Brain microvascular endothelial cell (primary cell): ENCODE measurements at regions not wholly inside any gene's neighbourhood (a gene's known extent, or its start where the extent isn't known, plus 50 kb on each side); places are given as distances from the start of the nearest gene placed in this dataset.

Experiments used
- DNase-seq: peaks from one replicate; pipeline ENCODE4 v3.0.0-alpha.2; 2020
- H3K27ac ChIP-seq: fragments of 250-450 bp; sonication (Bioruptor Pico); 2 replicates; pipeline ENCODE4 v1.5.1; 2020; ENCODE audit warnings: mild to moderate bottlenecking, moderate library complexity
- H3K27me3 ChIP-seq: fragments of 250-450 bp; sonication (Bioruptor Pico); replicated peaks from 2 replicates; pipeline ENCODE4 v1.5.1; 2020; ENCODE audit warnings: mild to moderate bottlenecking
- H3K36me3 ChIP-seq: fragments of 250-450 bp; sonication (Bioruptor Pico); replicated peaks from 2 replicates; pipeline ENCODE4 v1.5.1; 2020; ENCODE audit warnings: mild to moderate bottlenecking
- H3K4me3 ChIP-seq: 2 replicates; pipeline ENCODE4 v1.5.1; 2011; ENCODE audit warnings: low read depth, mild to moderate bottlenecking, control low read depth, low read length, moderate library complexity
- in situ Hi-C: cut with HindIII; loops from 2 replicates; pipeline ENCODE4 v1.10.0; 2017; ENCODE audit warnings: low sequenced_read_pairs, low pct_ligation_motif_present
- TF ChIP-seq, protein P1 (sequence below): IDR thresholded peaks from 2 replicates; pipeline ENCODE4 v1.5.1; 2011; ENCODE audit warnings: low read depth, mild to moderate bottlenecking, moderate library complexity, low read length, control low read depth, inconsistent platforms; ENCODE audit errors: missing control alignments

DNA sequence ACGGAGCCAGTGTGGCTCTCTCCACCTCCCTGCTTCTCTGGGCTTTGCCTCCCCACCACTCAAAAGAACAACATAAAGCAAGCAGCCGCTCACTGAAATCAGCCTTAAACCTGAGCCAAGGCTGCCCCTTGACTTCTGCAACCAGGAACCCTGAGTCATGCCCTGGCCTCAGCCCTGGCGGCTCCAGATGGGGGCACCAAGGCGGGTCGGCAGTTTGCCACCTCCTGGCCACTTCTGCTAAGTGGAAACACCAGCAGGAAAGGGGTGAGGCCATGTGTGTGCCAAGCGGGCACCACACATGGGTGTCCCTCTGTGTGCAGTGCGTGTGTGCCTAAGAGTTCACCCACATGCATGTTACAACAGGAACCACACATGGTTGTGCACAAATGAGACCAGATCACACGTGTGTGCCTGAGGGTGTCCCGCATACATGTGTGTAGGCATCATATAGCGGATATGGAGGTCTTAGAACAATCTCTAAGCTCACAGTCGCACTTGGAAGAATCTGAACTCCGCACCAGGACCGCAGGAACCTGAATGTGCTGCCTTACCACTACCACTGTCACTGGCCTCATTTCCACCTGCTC is 221.2 kb downstream of the MN1 start:
- no peak overlapping the region for H3K4me3 ChIP-seq

DNA sequence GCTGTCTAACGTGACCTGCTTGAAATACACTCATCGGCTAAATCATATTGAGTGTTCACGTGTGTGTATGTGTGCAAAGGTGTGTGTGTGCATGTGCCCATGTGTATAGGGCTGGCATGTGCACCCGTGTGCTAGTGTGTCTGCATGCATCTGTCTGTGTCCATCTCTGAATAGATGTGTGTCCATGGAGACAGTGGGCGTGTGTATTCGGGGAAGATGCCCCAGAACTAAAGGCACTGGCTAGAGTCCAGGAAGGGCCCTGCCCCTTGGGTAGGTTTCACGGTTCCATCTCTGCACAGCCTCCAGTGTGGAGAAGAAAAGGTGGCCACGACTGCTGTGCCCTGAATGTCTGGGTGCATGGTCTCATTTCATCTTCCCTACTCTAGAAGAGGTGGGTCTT is 220.3 kb downstream of the MN1 start:
- H3K27ac ChIP-seq, result no peak overlapping the region
- no peak for DNase-seq
- no peaks in the 10 kb centered on the region for H3K36me3 ChIP-seq
- no peaks in the 10 kb centered on the region for H3K27me3 ChIP-seq
- in situ Hi-C loops, result no loop called here
- no peak overlapping the region for H3K4me3 ChIP-seq
- TF ChIP-seq, protein P1, sequence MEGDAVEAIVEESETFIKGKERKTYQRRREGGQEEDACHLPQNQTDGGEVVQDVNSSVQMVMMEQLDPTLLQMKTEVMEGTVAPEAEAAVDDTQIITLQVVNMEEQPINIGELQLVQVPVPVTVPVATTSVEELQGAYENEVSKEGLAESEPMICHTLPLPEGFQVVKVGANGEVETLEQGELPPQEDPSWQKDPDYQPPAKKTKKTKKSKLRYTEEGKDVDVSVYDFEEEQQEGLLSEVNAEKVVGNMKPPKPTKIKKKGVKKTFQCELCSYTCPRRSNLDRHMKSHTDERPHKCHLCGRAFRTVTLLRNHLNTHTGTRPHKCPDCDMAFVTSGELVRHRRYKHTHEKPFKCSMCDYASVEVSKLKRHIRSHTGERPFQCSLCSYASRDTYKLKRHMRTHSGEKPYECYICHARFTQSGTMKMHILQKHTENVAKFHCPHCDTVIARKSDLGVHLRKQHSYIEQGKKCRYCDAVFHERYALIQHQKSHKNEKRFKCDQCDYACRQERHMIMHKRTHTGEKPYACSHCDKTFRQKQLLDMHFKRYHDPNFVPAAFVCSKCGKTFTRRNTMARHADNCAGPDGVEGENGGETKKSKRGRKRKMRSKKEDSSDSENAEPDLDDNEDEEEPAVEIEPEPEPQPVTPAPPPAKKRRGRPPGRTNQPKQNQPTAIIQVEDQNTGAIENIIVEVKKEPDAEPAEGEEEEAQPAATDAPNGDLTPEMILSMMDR, result no peak

More for the DNA sequence above, 221.2 kb downstream of the MN1 start:
- DNase-seq, result no peak
- TF ChIP-seq, protein P1, result no peak
- Histone ChIP-seq H3K36me3 (no peaks in the 10 kb centered on the region), H3K27ac (no peak overlapping the region), H3K27me3 (no peaks in the 10 kb centered on the region)
- in situ Hi-C loops, result no loop called here

DNA sequence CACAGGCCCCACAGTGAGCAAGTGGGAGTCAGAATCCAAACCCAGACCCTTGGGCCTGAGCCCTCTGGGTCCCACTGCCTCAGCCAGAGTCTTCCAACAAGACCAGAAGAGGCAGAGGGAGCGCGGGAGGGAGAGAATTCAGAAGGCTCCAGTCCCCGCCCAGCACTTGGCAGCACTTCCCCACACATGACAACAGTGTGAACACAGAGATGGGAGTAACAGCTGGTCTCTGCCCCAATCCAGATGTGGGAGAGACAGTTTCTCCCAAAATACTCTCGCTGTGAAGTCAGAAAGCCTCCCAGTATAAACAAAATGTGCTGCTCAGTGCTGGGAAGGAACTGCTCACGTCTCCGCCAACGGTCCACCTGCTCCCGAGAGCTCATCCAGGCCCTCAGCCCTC is 219.9 kb downstream of the MN1 start:
- no peaks in the 10 kb centered on the region for H3K36me3 ChIP-seq

DNA sequence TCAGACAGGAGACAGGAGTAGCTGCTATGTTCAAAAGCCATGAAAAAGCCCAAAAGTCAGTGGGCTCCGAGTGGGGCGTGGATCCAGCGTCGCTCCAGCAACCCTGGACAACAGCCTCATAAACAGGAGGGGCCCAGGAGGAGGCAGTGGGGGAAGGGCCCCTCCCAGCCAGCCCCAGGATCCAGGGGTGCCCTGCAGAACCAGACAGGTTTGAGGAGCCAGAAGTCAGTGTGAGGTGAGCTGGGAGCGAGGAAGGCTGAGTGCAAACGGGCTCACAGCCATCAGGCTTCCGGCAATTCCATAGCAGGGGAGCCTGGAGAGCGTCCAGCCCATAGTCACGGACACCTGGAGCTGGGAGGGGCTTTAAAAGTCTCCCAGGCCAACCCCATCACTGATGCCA is 217.7 kb downstream of the MN1 start:
- TF ChIP-seq, protein P1, result no peak
- H3K27me3 ChIP-seq, result no peaks in the 10 kb centered on the region
- no peak for DNase-seq
- H3K4me3 ChIP-seq, result no peak overlapping the region
- no peaks in the 10 kb centered on the region for H3K36me3 ChIP-seq
- in situ Hi-C loops, result no loop called here
- no peak overlapping the region for H3K27ac ChIP-seq

More for the DNA sequence above, 219.9 kb downstream of the MN1 start:
- no peak for DNase-seq
- H3K27me3 ChIP-seq, result no peaks in the 10 kb centered on the region
- in situ Hi-C loops, result no loop called here
- no peak overlapping the region for H3K4me3 ChIP-seq
- TF ChIP-seq, protein P1, result no peak
- no peak overlapping the region for H3K27ac ChIP-seq

DNA sequence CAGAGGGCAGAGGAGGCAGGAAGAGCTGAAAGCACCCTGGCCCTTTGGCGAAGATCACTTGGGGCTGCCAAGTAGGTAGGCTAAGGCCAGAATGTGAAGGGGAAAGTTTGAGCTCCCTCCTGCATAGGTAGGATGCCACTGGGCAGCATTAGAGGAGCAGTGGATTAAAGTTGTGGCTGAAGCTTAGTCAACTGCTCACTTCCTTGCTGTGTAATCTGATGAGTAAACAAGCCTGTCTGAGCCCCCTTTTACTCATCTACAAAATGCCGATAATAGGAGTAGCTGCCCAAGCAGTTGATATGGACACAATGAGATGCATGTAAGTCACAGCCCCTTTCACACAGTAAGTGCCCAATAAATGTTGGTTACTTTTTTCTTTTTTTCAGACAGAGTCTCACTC is 216.4 kb downstream of the MN1 start:
- in situ Hi-C loops, result no loop called here
- TF ChIP-seq, protein P1, result no peak
- no peak for DNase-seq
- Histone ChIP-seq H3K4me3 (no peak overlapping the region), H3K27me3 (no peaks in the 10 kb centered on the region), H3K36me3 (no peaks in the 10 kb centered on the region), H3K27ac (no peak overlapping the region)

DNA sequence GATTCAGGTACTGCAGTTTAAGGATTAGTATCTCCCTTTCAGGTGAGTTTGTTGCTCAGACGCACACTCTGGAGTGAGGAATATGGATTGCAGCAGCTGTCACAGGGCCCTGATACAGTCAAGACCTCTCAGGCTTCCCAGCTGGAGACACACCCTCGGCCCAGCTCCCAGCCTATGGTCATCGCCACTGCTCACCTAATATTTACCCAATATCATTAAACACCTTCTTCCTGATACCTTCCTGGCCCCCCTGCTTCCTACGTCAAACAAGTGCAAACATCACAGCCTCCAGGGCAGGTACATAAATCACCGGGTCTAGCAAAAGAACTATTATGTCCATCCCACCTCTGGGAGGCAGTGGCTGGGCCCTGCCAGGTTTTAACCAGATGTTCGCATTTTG is 213.3 kb downstream of the MN1 start:
- DNase-seq, result no peak
- Histone ChIP-seq H3K27ac (no peak overlapping the region), H3K4me3 (no peak overlapping the region), H3K36me3 (no peaks in the 10 kb centered on the region), H3K27me3 (no peaks in the 10 kb centered on the region)
- TF ChIP-seq, protein P1, result no peak
- in situ Hi-C loops, result no loop called here
